Activated naive CD8-positive, alpha-beta T cell (primary cell): ENCODE measurements at regions not wholly inside any gene's neighbourhood (a gene's known extent, or its start where the extent isn't known, plus 50 kb on each side); places are given as distances from the start of the nearest gene placed in this dataset.

Source experiments
- H3K27ac Mint-ChIP-seq: one replicate; pipeline ENCODE4 v1.8.0; 2021; ENCODE audit warnings: mixed read lengths
- H3K27me3 Mint-ChIP-seq: one replicate; pipeline ENCODE4 v1.8.0; 2021; ENCODE audit warnings: mixed read lengths
- H3K36me3 Mint-ChIP-seq: one replicate; pipeline ENCODE4 v1.8.0; 2021; ENCODE audit warnings: mixed read lengths
- H3K4me1 Mint-ChIP-seq: one replicate; pipeline ENCODE4 v1.8.0; 2021; ENCODE audit warnings: low read depth, mixed read lengths
- H3K4me3 Mint-ChIP-seq: one replicate; pipeline ENCODE4 v1.8.0; 2021; ENCODE audit warnings: mild to moderate bottlenecking, mixed read lengths
- H3K9me3 Mint-ChIP-seq: one replicate; pipeline ENCODE4 v1.8.0; 2021; ENCODE audit warnings: low read depth, mixed read lengths

DNA sequence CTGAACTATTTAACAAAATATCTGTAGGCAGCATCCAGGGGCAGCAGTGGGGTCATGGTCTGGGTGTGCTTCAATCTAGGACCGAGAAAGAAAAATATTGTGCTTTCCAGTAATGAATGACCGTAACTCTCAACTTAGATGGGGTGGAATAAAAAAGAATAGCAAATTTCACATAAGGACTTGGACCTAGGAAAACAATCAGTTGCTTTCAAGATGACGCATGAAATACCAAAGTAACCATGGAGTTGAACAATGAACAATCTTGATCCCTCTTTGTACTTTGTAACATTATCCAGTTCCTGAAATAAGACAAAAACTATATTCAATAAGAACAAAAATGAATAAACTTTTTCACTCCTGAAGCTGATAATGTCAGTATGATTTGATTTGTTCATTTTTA, 167.1 kb downstream of the C7orf25 start:
- Mint-ChIP-seq H3K27ac (no peak overlapping the region), H3K9me3 (peaks cover 9% of the 10 kb centered on the region), H3K4me3 (no peak overlapping the region), H3K27me3 (no peaks in the 10 kb centered on the region), H3K4me1 (no peaks in the 10 kb centered on the region), H3K36me3 (no peaks in the 10 kb centered on the region)

DNA sequence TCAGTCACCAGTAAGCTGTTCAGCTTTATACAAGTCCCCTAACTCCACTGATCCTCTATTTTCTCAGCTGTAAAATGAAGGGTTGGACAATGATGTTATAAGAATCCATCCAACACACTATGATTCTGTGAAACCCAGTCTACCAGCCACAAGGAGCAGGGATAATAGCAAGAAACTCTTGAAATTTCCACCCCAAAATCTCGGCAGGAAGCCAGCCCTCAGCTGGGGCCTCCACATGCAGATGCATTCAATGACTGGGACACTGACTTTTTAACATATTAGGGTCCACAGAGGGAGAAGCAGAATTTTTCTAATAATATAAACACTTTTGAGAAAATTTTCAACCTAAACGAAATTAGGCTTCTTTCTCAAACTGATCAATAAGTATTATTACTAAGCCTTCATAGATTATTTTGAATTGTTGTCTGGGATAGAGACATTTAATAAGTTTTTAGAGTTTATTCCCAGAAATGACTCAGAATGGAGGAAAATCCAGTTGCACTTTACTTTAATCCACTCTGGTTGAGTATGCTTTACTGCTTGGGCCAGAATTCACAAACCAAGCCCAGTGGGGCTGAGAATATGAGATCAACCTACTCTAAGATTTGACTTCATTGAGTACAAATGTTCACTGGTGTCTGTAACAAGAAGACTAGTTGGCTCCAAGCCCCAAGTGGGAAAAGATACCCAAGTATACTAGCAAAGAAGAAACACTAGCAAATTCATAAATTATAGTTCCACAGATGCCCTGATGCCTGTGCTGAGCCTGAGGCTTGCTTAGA, 168.6 kb downstream of the C7orf25 start:
- Mint-ChIP-seq H3K27ac (no peak overlapping the region), H3K4me3 (no peak overlapping the region)

DNA sequence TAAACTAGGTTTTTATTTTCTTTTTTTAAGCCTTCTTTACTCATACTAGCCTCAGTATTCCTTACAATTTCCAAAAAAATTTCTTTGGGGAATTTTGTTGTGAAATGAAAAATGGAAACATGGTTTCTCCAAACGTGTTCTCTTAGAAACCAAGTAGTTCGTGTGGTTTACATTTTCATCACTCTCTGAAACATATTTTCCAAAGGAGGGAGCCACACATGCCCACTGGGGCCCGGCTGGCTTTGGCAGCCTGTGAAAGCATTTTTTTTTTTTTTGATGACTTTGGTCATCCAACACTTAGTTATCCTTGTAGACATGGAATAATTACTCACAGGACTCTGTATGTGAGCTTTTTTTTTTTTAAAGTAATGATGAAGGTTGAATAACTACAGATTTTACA, 169.6 kb downstream of the C7orf25 start:
- no peak overlapping the region for H3K27ac Mint-ChIP-seq
- H3K4me3 Mint-ChIP-seq, result no peak overlapping the region
- H3K4me1 Mint-ChIP-seq, result no peaks in the 10 kb centered on the region
- H3K27me3 Mint-ChIP-seq, result no peaks in the 10 kb centered on the region
- H3K36me3 Mint-ChIP-seq, result no peaks in the 10 kb centered on the region
- peaks cover 5% of the 10 kb centered on the region for H3K9me3 Mint-ChIP-seq

More for the DNA sequence above, 168.6 kb downstream of the C7orf25 start:
- Mint-ChIP-seq H3K36me3 (no peaks in the 10 kb centered on the region), H3K4me1 (no peaks in the 10 kb centered on the region), H3K27me3 (no peaks in the 10 kb centered on the region), H3K9me3 (peaks cover 5% of the 10 kb centered on the region)

DNA sequence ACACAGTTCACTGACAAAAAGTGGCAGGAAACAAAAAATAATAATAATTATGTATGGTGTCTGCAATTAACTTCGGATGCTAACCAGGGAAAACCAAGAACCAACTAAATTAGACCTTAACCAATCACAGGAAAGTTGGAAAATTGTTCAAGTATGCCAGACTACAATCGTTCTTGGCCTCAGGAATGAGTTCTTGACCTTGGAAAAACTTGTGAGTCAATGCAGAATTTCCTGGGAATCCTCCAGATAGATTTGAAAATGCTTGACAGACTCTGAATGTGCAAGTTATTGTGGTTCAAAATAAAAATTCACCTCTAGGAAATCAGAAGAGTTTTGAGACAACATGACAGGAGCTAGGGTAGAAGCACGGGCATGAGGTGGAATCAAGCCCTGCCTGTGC, 171.5 kb downstream of the C7orf25 start:
- Mint-ChIP-seq H3K27me3 (no peaks in the 10 kb centered on the region), H3K4me1 (no peaks in the 10 kb centered on the region), H3K4me3 (no peak overlapping the region), H3K36me3 (no peaks in the 10 kb centered on the region), H3K9me3 (peaks cover 4% of the 10 kb centered on the region), H3K27ac (no peak overlapping the region)

DNA sequence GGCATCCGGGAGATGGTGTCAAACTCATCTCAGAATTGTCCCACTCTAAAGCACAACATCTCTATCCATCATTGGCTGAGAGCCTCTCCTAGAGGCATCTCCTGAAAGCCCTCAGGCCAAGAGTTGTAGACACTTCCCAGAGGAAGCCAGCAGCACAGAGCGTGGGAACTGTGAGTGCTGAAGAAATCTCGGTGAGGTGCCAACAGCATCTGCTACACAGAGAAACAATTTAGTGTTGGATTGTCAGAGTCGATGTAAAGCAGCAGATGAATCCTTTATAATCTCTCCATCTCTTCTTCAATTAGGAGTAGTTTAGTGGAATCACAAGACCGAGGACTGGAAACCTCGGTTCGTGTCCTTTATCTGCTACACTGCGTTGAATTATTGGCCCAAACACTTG, 172.2 kb downstream of the C7orf25 start:
- no peak overlapping the region for H3K27ac Mint-ChIP-seq
- H3K4me1 Mint-ChIP-seq, result no peaks in the 10 kb centered on the region
- no peaks in the 10 kb centered on the region for H3K27me3 Mint-ChIP-seq
- H3K4me3 Mint-ChIP-seq, result no peak overlapping the region
- peaks cover 4% of the 10 kb centered on the region for H3K9me3 Mint-ChIP-seq
- no peaks in the 10 kb centered on the region for H3K36me3 Mint-ChIP-seq

DNA sequence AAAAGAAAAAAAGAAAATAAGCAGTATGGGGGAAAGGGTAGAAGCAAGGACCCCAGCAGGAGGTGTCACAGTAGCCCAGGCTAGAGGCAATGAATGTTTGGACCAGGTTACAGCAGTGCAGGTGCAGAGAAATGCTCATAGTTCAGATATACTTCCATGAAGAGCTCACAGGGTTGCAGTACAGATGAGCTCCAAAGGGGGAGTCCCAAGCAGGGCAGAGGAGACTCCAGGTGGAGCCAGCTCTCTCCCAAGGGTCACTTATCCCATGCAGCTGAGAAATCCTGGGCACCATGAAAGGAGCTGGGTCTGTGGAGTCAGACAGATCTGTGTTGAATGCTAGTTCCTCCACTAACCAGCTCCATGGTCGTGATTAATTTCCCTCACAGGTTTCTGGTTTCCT, 174.9 kb downstream of the C7orf25 start:
- Mint-ChIP-seq H3K27me3 (no peaks in the 10 kb centered on the region), H3K4me3 (no peak overlapping the region), H3K4me1 (no peaks in the 10 kb centered on the region), H3K27ac (no peak overlapping the region), H3K9me3 (peaks cover 4% of the 10 kb centered on the region), H3K36me3 (no peaks in the 10 kb centered on the region)

DNA sequence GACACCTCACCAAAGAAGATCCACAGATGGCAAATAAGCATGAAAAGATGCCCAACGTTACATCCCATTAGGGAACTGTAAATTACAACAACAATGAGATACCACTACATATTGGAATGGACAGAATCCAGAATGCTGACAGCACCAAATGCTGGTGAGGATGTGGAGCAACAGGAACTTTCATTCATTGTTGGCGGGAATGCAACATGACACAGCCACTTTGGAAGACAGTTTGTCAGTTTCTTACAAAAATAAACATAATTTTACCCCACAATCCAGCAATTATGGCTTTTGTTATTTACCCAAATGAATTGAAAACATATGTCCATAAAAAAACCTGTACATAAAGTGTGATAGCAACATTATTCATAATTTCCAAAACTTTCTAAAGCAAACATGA, 176.8 kb downstream of the C7orf25 start:
- H3K4me3 Mint-ChIP-seq, result no peak overlapping the region
- H3K27ac Mint-ChIP-seq, result no peak overlapping the region
- no peaks in the 10 kb centered on the region for H3K36me3 Mint-ChIP-seq
- H3K4me1 Mint-ChIP-seq, result no peaks in the 10 kb centered on the region
- H3K9me3 Mint-ChIP-seq, result peaks cover 4% of the 10 kb centered on the region
- no peaks in the 10 kb centered on the region for H3K27me3 Mint-ChIP-seq

DNA sequence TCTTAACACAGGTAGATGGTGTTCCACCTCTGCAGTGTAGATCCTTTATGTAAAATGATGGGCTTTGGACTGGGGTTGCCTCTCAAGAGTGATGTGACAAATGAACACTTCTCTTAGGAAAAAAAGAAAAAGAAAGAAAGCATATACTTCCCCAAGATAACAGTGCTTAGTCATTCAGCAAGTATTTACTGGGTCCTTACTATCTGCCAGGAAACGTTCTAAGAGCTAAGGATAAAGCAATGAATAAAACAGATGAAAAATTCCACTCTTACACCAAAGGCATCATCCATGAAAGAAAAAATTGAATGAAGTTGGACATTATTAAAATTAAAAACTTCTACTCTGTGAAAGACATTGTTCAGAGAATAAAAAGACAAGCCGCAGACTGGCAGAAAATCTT, 177.3 kb downstream of the C7orf25 start:
- Mint-ChIP-seq H3K4me3 (no peak overlapping the region), H3K9me3 (peaks cover 4% of the 10 kb centered on the region), H3K27ac (no peak overlapping the region), H3K27me3 (no peaks in the 10 kb centered on the region), H3K4me1 (no peaks in the 10 kb centered on the region), H3K36me3 (no peaks in the 10 kb centered on the region)

DNA sequence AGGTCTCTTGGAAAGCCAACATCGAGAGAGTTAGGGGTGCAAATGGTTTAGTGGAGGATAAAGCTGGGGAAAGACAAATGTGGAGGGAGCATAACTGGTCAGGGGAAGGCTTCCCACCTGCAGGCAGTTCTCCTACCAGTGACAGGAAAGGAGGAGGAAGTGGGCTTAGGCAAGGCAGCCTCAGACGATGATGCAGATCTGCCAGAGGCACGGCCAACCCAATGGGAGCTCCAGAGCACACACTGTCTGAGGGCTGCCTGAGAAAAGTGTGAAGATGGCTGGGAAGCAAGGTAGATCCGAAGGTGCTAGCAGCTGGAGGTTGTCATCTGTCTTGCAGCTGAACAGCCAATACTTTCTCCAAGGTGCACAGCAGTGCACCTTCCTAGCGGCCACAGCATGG, 178.8 kb downstream of the C7orf25 start:
- H3K9me3 Mint-ChIP-seq, result no peaks in the 10 kb centered on the region
- no peaks in the 10 kb centered on the region for H3K27me3 Mint-ChIP-seq
- H3K36me3 Mint-ChIP-seq, result no peaks in the 10 kb centered on the region
- no peak overlapping the region for H3K4me3 Mint-ChIP-seq
- H3K4me1 Mint-ChIP-seq, result no peaks in the 10 kb centered on the region
- H3K27ac Mint-ChIP-seq, result no peak overlapping the region

DNA sequence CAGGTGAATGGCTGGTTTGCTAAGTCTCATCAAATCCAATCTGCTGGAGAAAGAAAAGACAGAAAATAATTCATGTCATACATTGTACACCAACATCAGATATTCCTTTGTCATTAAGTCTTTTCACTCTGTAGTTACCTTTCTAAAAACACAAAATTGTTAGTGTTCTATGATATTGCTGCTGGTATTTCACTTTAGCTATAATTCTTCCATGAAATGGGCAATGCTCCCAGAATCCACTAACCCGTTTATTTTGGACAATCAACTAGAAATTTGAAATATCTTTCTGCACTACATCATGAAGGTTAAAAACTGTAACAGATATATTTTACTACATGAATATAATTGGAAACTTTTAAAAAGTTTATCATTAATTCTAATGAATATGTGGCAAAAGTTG, 181.3 kb downstream of the C7orf25 start:
- H3K27ac Mint-ChIP-seq, result no peak overlapping the region
- no peaks in the 10 kb centered on the region for H3K4me1 Mint-ChIP-seq
- no peaks in the 10 kb centered on the region for H3K9me3 Mint-ChIP-seq
- H3K27me3 Mint-ChIP-seq, result no peaks in the 10 kb centered on the region
- H3K4me3 Mint-ChIP-seq, result no peak overlapping the region
- H3K36me3 Mint-ChIP-seq, result no peaks in the 10 kb centered on the region

DNA sequence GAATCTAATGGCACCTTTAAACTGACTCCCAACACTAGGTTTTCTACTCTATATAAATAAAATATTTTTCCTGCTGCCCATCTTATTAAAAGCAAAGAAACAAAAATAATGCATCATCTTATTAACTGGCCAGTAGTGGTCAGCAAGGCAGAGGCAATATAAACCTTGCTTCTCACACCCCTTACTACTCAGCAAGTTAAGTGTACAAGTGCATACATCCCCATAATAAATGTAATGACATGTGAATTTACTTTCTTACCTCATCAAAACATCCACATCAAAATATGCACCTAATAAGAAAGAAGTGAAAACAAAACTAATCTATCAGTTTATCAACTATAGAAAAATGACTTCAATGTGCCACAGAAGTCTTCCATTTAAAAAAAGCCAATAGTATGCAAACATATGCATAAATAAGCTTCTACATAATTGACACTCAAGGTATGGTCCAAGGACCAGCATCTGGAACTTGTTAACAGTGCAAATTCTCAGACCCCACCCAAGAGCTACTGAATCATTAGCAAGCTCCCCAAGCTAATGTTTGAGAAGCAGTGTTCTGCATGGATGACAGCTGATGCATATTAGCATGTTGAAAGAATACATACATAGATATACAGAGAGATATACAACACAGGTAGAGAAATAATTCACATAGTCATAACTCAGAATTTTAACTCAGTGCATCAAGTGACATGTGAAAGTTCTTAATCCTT, 182.7 kb downstream of the C7orf25 start:
- Mint-ChIP-seq H3K27ac (no peak overlapping the region), H3K9me3 (no peaks in the 10 kb centered on the region), H3K4me1 (no peaks in the 10 kb centered on the region), H3K36me3 (no peaks in the 10 kb centered on the region), H3K4me3 (no peak overlapping the region), H3K27me3 (no peaks in the 10 kb centered on the region)

DNA sequence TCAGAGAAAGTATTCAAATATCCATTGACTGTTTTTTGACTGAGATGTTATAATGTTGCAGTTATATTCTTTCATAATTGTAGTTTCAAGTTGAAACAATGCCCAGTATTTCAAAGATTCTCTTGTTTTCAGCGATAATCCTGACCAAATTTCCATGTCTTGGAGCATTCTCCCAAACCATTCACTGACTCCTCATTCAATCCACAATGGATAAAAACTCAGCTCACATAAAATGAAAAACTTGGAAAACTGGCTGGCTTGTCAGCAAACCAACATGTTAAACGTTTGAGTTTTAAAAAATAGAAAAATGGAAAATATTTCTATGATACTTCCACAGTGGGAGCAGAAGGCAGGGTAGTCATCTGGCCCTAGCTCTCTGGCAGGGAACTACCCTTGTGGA, 184.4 kb downstream of the C7orf25 start:
- no peaks in the 10 kb centered on the region for H3K36me3 Mint-ChIP-seq
- no peaks in the 10 kb centered on the region for H3K9me3 Mint-ChIP-seq
- H3K4me1 Mint-ChIP-seq, result no peaks in the 10 kb centered on the region
- H3K27ac Mint-ChIP-seq, result no peak overlapping the region
- no peak overlapping the region for H3K4me3 Mint-ChIP-seq
- no peaks in the 10 kb centered on the region for H3K27me3 Mint-ChIP-seq

DNA sequence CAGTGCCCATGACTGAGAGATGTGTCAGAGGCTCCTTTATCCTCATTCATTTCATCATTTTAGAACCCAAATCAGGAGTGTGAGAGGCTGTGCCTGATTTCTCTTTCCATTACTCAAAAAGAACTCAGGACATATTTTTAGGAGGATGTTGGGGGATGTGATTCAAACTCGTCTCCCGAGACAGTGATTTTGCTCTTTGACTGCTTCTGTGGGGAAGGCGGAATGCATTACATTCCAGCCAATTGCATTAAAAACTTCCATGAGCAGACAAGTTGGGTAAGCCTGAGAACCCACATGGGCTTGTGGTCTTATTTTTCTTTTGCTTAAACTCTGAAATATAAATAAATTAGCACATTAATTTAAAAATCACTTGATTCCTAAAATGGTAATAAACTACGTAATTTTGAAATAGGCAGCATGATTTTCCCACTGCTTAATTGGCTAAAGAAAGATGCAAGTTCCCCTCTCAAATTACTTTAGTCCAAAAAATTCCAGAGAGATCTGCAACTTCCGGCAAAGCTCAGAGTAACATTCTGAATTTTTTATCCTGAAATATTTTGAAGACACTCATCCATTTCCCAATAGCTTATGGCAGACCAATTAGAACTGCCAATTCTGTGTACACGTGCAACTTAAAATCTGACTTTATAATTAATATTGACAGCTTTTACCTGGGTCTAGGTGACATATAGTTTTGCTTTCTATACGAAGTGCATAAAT, 185.6 kb downstream of the C7orf25 start:
- Mint-ChIP-seq H3K4me3 (no peak overlapping the region), H3K4me1 (no peaks in the 10 kb centered on the region), H3K9me3 (no peaks in the 10 kb centered on the region), H3K36me3 (no peaks in the 10 kb centered on the region), H3K27me3 (no peaks in the 10 kb centered on the region), H3K27ac (no peak overlapping the region)

DNA sequence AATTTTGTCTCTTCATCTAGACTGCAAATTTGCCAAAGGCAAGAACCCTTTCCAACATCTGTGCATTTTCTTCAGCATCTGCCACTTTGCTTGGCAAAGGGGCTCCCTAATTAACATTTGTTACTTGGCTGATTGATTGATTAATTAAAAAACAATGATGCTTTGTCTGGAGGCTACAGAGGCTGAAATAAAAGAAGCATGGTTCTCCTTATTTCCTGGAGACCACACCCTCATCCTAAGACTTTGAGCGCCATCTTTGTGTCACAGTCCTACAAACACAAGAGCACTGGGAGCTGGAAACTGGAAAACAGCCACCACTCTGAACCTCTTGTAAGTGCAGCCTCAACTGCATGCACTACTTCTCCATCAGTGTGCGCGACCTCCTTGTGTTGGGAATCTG, 189.2 kb downstream of the C7orf25 start:
- no peaks in the 10 kb centered on the region for H3K9me3 Mint-ChIP-seq
- no peaks in the 10 kb centered on the region for H3K36me3 Mint-ChIP-seq
- H3K27ac Mint-ChIP-seq, result no peak overlapping the region
- H3K4me3 Mint-ChIP-seq, result no peak overlapping the region
- H3K27me3 Mint-ChIP-seq, result no peaks in the 10 kb centered on the region
- H3K4me1 Mint-ChIP-seq, result no peaks in the 10 kb centered on the region

DNA sequence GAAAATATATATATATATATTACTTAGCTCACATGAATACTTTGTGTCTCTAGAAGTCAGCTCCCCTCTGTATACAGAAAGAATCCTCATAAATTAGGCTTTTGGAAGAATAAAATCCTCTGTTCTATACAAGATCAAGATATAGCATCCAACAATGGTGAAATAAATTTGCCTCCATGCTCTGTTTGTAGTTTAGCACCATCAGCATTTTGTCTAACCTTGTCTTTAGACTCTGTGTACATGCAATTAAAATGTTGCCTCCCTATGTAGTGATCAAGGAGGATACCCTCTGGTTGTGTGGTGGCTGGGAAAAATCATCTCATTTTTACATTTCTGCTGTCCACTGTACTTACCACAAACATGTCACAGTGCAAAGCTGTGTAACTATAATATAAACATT, 189.7 kb downstream of the C7orf25 start:
- no peaks in the 10 kb centered on the region for H3K9me3 Mint-ChIP-seq
- H3K27ac Mint-ChIP-seq, result no peak overlapping the region
- no peaks in the 10 kb centered on the region for H3K27me3 Mint-ChIP-seq
- no peaks in the 10 kb centered on the region for H3K4me1 Mint-ChIP-seq
- no peak overlapping the region for H3K4me3 Mint-ChIP-seq
- H3K36me3 Mint-ChIP-seq, result no peaks in the 10 kb centered on the region
